ENCODE measurements at regions not wholly inside any gene's neighbourhood (a gene's known extent, or its start where the extent isn't known, plus 50 kb on each side); places are given as distances from the start of the nearest gene placed in this dataset.

DNA sequence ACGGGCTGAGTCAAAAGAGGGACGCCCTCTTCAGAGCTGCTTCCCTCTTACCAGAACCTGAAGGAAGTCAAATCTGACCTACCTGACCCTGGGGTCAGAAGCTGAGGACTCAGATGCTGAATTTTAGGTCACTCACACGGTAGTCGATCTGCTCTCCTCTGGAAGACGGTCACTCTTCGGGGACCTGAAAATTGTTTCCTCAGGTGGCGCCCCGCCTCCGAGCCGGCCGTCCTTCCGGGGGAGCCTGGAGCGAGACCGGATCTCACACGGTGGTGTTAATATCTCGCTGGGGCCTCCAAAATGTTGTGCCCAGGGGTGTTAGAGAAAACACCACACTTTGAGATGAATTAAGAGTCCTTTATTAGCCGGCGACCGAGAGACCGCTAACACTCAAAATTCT is 737.2 kb downstream of the SI start:
- CTCF ChIA-PET: no interaction called here
- POLR2A ChIA-PET (ENCODE audit: low non-redundant PET): no interaction called here
- no peak for TF ChIP-seq EZH2 (IDR thresholded peaks at IDR 0.05; ENCODE audit: borderline replicate concordance, low read depth, low read length, poor library complexity, severe bottlenecking)

DNA sequence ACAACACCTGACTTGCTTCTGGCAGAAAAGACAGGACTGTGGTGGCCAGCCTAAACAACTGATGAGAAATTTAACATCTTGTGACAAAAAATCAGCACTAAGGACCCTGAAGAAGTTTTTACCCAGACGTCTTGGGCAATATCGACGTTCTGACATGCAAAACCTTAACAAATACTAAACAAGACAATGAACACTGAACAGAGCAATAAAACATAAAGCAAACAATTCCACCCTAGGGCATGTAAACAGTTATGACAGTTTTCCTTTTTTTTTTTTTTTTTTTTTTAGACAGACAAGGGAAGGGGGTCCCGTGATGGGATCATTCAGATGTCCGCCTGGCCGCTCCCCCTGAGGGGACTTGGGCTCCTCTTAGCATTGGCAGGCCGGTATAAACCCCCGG is 738.0 kb downstream of the SI start:
- no peaks in the 10 kb centered on the region for H3K9me3 ChIP-seq (ENCODE audit: low read depth, low read length, poor library complexity, severe bottlenecking)
- ChIA-PET POLR2A (ENCODE audit: low non-redundant PET) (no interaction called here), CTCF (no interaction called here)
- intact Hi-C loops (cut with micrococcal nuclease; ENCODE audit: unreplicated experiment): no loop called here
- no peaks in the 10 kb centered on the region for H3K27me3 ChIP-seq (replicated peaks; ENCODE audit: insufficient read depth, low read depth, low read length, poor library complexity)
- TF ChIP-seq EZH2 (IDR thresholded peaks at IDR 0.05; ENCODE audit: borderline replicate concordance, low read depth, low read length, poor library complexity, severe bottlenecking): no peak
- TF ChIP-seq, protein P1, sequence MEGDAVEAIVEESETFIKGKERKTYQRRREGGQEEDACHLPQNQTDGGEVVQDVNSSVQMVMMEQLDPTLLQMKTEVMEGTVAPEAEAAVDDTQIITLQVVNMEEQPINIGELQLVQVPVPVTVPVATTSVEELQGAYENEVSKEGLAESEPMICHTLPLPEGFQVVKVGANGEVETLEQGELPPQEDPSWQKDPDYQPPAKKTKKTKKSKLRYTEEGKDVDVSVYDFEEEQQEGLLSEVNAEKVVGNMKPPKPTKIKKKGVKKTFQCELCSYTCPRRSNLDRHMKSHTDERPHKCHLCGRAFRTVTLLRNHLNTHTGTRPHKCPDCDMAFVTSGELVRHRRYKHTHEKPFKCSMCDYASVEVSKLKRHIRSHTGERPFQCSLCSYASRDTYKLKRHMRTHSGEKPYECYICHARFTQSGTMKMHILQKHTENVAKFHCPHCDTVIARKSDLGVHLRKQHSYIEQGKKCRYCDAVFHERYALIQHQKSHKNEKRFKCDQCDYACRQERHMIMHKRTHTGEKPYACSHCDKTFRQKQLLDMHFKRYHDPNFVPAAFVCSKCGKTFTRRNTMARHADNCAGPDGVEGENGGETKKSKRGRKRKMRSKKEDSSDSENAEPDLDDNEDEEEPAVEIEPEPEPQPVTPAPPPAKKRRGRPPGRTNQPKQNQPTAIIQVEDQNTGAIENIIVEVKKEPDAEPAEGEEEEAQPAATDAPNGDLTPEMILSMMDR (conservative IDR thresholded peaks at IDR 0.05; ENCODE audit: low read depth, low read length): no peak
- no peak overlapping the region for H3K27ac ChIP-seq (ENCODE audit: low read depth, low read length, poor library complexity, severe bottlenecking)
- H3K4me3 ChIP-seq (ENCODE audit: low read depth, low read length, poor library complexity, severe bottlenecking): no peak overlapping the region
- no peaks in the 10 kb centered on the region for H3K36me3 ChIP-seq (ENCODE audit: insufficient read depth, low read length, poor library complexity, severe bottlenecking)
- no peak for DNase-seq (ENCODE audit: low spot score)
- BruUV-seq (replicated peaks): no TSS peak
- no peaks in the 10 kb centered on the region for H3K4me1 ChIP-seq (ENCODE audit: insufficient read depth, low read length, poor library complexity, severe bottlenecking)

More for the DNA sequence above, 737.2 kb downstream of the SI start:
- BruUV-seq (replicated peaks): no TSS peak
- no peak overlapping the region for H3K27ac ChIP-seq (ENCODE audit: low read depth, low read length, poor library complexity, severe bottlenecking)
- no peaks in the 10 kb centered on the region for H3K9me3 ChIP-seq (ENCODE audit: low read depth, low read length, poor library complexity, severe bottlenecking)
- H3K36me3 ChIP-seq (ENCODE audit: insufficient read depth, low read length, poor library complexity, severe bottlenecking): no peaks in the 10 kb centered on the region
- intact Hi-C loops (cut with micrococcal nuclease; ENCODE audit: unreplicated experiment): no loop called here
- H3K4me1 ChIP-seq (ENCODE audit: insufficient read depth, low read length, poor library complexity, severe bottlenecking): no peaks in the 10 kb centered on the region
- DNase-seq (ENCODE audit: low spot score): no peak
- no peaks in the 10 kb centered on the region for H3K27me3 ChIP-seq (replicated peaks; ENCODE audit: insufficient read depth, low read depth, low read length, poor library complexity)
- no peak overlapping the region for H3K4me3 ChIP-seq (ENCODE audit: low read depth, low read length, poor library complexity, severe bottlenecking)

DNA sequence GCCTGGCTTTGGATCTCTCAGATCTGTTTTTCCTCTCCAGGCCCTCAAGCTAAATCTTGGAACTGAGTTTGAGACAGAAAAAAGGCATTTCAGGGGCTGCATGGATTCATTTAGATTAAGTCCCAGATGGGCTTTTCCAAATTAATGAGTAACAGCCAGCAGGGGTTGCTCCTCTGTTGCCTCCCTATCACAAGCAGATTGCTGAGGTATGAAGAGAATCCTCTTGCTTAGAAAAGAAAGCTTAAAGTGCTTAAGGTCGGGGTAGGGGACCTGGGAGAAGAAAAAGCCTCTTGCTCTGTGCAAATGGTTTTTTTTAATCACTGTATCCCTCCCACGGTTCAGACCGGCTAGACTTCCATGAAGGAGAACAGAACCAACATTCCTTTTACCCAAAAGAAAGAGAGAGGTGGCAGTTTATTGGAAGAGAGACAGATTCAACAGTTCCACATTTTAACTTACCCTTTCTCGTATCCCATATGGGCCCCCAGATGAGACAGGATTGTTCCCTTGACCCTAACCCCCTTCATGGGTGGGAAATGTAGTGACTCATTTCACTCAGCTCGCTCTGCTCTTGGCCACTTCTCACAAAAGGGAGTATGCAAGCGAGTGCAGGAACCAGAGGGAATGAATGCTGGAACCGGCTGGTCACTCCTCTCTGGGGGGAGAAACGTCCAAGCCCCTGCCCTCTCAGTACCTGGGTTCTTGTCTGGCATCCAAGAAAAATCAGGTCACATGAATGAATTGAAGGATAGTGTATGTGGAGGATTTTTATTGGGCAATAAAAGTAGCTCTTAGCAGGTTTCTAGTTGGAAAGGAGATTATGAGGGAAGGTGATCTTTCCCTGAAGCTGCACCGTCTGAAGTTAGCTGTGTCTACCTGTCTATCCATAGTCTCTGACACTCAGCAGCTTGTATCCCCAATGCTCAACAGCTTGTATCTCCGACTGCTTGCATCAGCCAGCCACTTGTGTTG is 745.2 kb downstream of the SI start:
- CTCF ChIA-PET: no interaction called here
- no peak for DNase-seq (ENCODE audit: low spot score)
- no peaks in the 10 kb centered on the region for H3K27me3 ChIP-seq (replicated peaks; ENCODE audit: insufficient read depth, low read depth, low read length, poor library complexity)
- intact Hi-C loops (cut with micrococcal nuclease; ENCODE audit: unreplicated experiment): no loop called here
- H3K36me3 ChIP-seq (ENCODE audit: insufficient read depth, low read length, poor library complexity, severe bottlenecking): no peaks in the 10 kb centered on the region
- POLR2A ChIA-PET (ENCODE audit: low non-redundant PET): no interaction called here
- no peak overlapping the region for H3K4me3 ChIP-seq (ENCODE audit: low read depth, low read length, poor library complexity, severe bottlenecking)
- H3K4me1 ChIP-seq (ENCODE audit: insufficient read depth, low read length, poor library complexity, severe bottlenecking): no peaks in the 10 kb centered on the region
- no peak for TF ChIP-seq EZH2 (IDR thresholded peaks at IDR 0.05; ENCODE audit: borderline replicate concordance, low read depth, low read length, poor library complexity, severe bottlenecking)
- TF ChIP-seq, protein P1 (conservative IDR thresholded peaks at IDR 0.05; ENCODE audit: low read depth, low read length): no peak
- H3K27ac ChIP-seq (ENCODE audit: low read depth, low read length, poor library complexity, severe bottlenecking): no peak overlapping the region
- no peaks in the 10 kb centered on the region for H3K9me3 ChIP-seq (ENCODE audit: low read depth, low read length, poor library complexity, severe bottlenecking)
- no TSS peak for BruUV-seq (replicated peaks)

Measured in A673 (cell line).